HG02852 (cell line): ENCODE measurements at regions not wholly inside any gene's neighbourhood (a gene's known extent, or its start where the extent isn't known, plus 50 kb on each side); places are given as distances from the start of the nearest gene placed in this dataset.
"Not testable (repeated sequence)": the region's sequence is repeated elsewhere in the genome, so short reads cannot be mapped to it uniquely, and the experiment has no call there.

Source experiments
- ATAC-seq: cut with Tn5 transposase; IDR thresholded peaks from one replicate; pipeline ENCODE4 v1.9.1; 2021; ENCODE audit warnings: mild to moderate bottlenecking, moderate library complexity; ENCODE audit not compliant: unreplicated experiment

GRCh38 chr6:19562468-19562867 lies 274.7 kb upstream of the ID4 start:
- no peak for ATAC-seq

GRCh38 chr6:19569563-19569962 lies 267.6 kb upstream of the ID4 start:
- no peak for ATAC-seq

GRCh38 chr6:19571176-19571575 lies 266.0 kb upstream of the ID4 start:
- ATAC-seq: no peak

- ATAC-seq: no peak
These were observed 258.7 kb upstream of the ID4 start for GRCh38 chr6:19578481-19578880.

- ATAC-seq: not testable (repeated sequence)
These were observed 253.0 kb upstream of the ID4 start for GRCh38 chr6:19584207-19584606.

GRCh38 chr6:19587238-19587942 lies 249.8 kb upstream of the ID4 start:
- no peak for ATAC-seq

- no peak for ATAC-seq
These were observed 246.6 kb upstream of the ID4 start for GRCh38 chr6:19590501-19591131.

GRCh38 chr6:19597809-19598320 lies 239.3 kb upstream of the ID4 start:
- no peak for ATAC-seq

- no peak for ATAC-seq
These were observed 237.2 kb upstream of the ID4 start for GRCh38 chr6:19599796-19600464.

GRCh38 chr6:19602434-19603013 lies 234.6 kb upstream of the ID4 start:
- no peak for ATAC-seq

- no peak for ATAC-seq
These were observed 233.4 kb upstream of the ID4 start for GRCh38 chr6:19603721-19604120.

GRCh38 chr6:19605624-19606023 lies 231.5 kb upstream of the ID4 start:
- ATAC-seq: no peak

GRCh38 chr6:19608546-19608945 lies 228.6 kb upstream of the ID4 start:
- no peak for ATAC-seq

GRCh38 chr6:19609972-19610641 lies 227.1 kb upstream of the ID4 start:
- ATAC-seq: no peak

- not testable (repeated sequence) for ATAC-seq
These were observed 224.3 kb upstream of the ID4 start for GRCh38 chr6:19612672-19613466.

- no peak for ATAC-seq
These were observed 223.5 kb upstream of the ID4 start for GRCh38 chr6:19613678-19614077.

- ATAC-seq: no peak
These were observed 221.1 kb upstream of the ID4 start for GRCh38 chr6:19616022-19616421.

GRCh38 chr6:19632230-19632629 lies 204.9 kb upstream of the ID4 start:
- no peak for ATAC-seq

- no peak for ATAC-seq
These were observed 204.4 kb upstream of the ID4 start for GRCh38 chr6:19632786-19633185.

GRCh38 chr6:19635728-19636127 lies 201.4 kb upstream of the ID4 start:
- no peak for ATAC-seq
